Trophoblast cell (in vitro differentiated cells and primary cell): ENCODE measurements at regions not wholly inside any gene's neighbourhood (a gene's known extent, or its start where the extent isn't known, plus 50 kb on each side); places are given as distances from the start of the nearest gene placed in this dataset.
"Not testable (repeated sequence)": the region's sequence is repeated elsewhere in the genome, so short reads cannot be mapped to it uniquely, and the experiment has no call there.

ENCODE experiments used
- DNase-seq, 2 donors: peaks; one replicate each; pipeline ENCODE4 v3.0.0-alpha.2; 2016
- H2AFZ ChIP-seq: 2 replicates; pipeline ENCODE4 v1.6.1; 2013; ENCODE audit warnings: low read length, moderate library complexity, mild to moderate bottlenecking; ENCODE audit not compliant: insufficient read depth, poor library complexity
- H2AK5ac ChIP-seq: 2 replicates; pipeline ENCODE4 v1.6.1; 2013; ENCODE audit warnings: mild to moderate bottlenecking, low read length
- H2BK120ac ChIP-seq: 2 replicates; pipeline ENCODE4 v1.6.1; 2013; ENCODE audit warnings: low read length, mild to moderate bottlenecking, moderate library complexity; ENCODE audit not compliant: insufficient read depth, poor library complexity
- H2BK12ac ChIP-seq: 2 replicates; pipeline ENCODE4 v1.6.1; 2013; ENCODE audit warnings: mild to moderate bottlenecking, low read length, moderate library complexity
- H2BK5ac ChIP-seq: 2 replicates; pipeline ENCODE4 v1.6.1; 2013; ENCODE audit warnings: low read length, low read depth, moderate library complexity, mild to moderate bottlenecking; ENCODE audit not compliant: poor library complexity
- H3K14ac ChIP-seq: 2 replicates; pipeline ENCODE4 v1.6.1; 2013; ENCODE audit warnings: mild to moderate bottlenecking, low read length
- H3K18ac ChIP-seq: 2 replicates; pipeline ENCODE4 v1.6.1; 2013; ENCODE audit warnings: mild to moderate bottlenecking, low read length
- H3K23ac ChIP-seq: 2 replicates; pipeline ENCODE4 v1.6.1; 2013; ENCODE audit warnings: low read length
- H3K27ac ChIP-seq: 2 replicates; pipeline ENCODE4 v1.5.1; 2013; ENCODE audit warnings: low read depth, mild to moderate bottlenecking, inconsistent platforms, low read length, moderate library complexity
- H3K27me3 ChIP-seq: 2 replicates; pipeline ENCODE4 v1.6.1; 2013; ENCODE audit warnings: inconsistent platforms, mild to moderate bottlenecking, low read length, moderate library complexity; ENCODE audit not compliant: insufficient read depth
- H3K36me3 ChIP-seq, 2 experiments: 1 replicate in 1 of 2; 2 replicates in 1 of 2; pipeline ENCODE4 v1.6.1; 2013; ENCODE audit warnings: low read length in 2 of 2, mild to moderate bottlenecking in 2 of 2, moderate library complexity in 1 of 2; ENCODE audit not compliant: insufficient read depth in 2 of 2, control insufficient read depth in 1 of 2
- H3K4ac ChIP-seq: 2 replicates; pipeline ENCODE4 v1.6.1; 2013; ENCODE audit warnings: low read depth, mild to moderate bottlenecking, low read length, moderate library complexity
- H3K4me1 ChIP-seq, 2 experiments: 1 replicate in 1 of 2; 2 replicates in 1 of 2; pipeline ENCODE4 v1.6.1; 2013; ENCODE audit warnings: low read length in 2 of 2, mild to moderate bottlenecking in 2 of 2, moderate library complexity in 1 of 2; ENCODE audit not compliant: insufficient read depth in 2 of 2, control insufficient read depth in 1 of 2
- H3K4me2 ChIP-seq: 2 replicates; pipeline ENCODE4 v1.6.1; 2013; ENCODE audit warnings: inconsistent platforms, mild to moderate bottlenecking, low read length, moderate library complexity
- H3K4me3 ChIP-seq: 2 replicates; pipeline ENCODE4 v1.5.1; 2013; ENCODE audit warnings: mild to moderate bottlenecking, low read depth, low read length, inconsistent platforms
- H3K79me1 ChIP-seq: one replicate; pipeline ENCODE4 v1.6.1; 2013; ENCODE audit warnings: low read length
- H3K79me2 ChIP-seq: 2 replicates; pipeline ENCODE4 v1.6.1; 2013; ENCODE audit warnings: low read length, mild to moderate bottlenecking; ENCODE audit not compliant: control insufficient read depth, insufficient read depth, poor library complexity
- H3K9ac ChIP-seq: 2 replicates; pipeline ENCODE4 v1.6.1; 2013; ENCODE audit warnings: mild to moderate bottlenecking, low read length
- H3K9me3 ChIP-seq: 2 replicates; pipeline ENCODE4 v1.6.1; 2013; ENCODE audit warnings: low read depth, mild to moderate bottlenecking, control low read depth, inconsistent platforms, low read length; ENCODE audit not compliant: insufficient read depth
- H4K12ac ChIP-seq: 2 replicates; pipeline ENCODE4 v1.6.1; 2013; ENCODE audit warnings: low read depth, mild to moderate bottlenecking, low read length, moderate library complexity
- H4K8ac ChIP-seq: 2 replicates; pipeline ENCODE4 v1.6.1; 2013; ENCODE audit warnings: low read depth, mild to moderate bottlenecking, low read length, moderate library complexity
- H4K91ac ChIP-seq: one replicate; pipeline ENCODE4 v1.6.1; 2013; ENCODE audit warnings: low read depth, mild to moderate bottlenecking, low read length, moderate library complexity
- WGBS: extraction: QIAGEN DNeasy Blood & Tissue Kit; methylation state at CpG from one replicate; pipeline ENCODE4 v1.1.7; 2013; ENCODE audit warnings: missing lambda C conversion rate; ENCODE audit not compliant: insufficient read length, insufficient coverage; ENCODE audit errors: extremely low coverage; 5-methylcytosine and 5-hydroxymethylcytosine counted together

DNA sequence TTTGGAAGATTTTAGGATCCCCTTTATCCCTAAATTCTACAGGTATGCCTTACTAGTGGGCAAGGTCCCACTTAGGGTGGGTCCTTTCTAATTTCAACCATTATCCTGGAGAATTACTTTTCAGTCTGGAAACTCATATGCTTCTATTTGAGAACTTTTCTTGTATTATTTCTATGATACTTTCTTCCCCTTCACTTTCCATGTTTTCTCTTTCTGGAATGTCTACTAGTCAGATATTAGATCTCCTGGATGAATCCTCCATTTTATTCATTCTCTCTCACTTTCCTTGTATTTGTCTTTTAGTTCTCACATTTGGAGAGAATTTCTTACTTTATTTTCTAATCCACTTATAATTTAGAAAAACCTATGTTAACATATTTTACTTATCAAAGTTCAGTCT, 83.9 kb upstream of the SIPA1L2 start:
- Histone ChIP-seq H2AFZ (no peak overlapping the region), H3K14ac (no peak overlapping the region), H3K18ac (no peak overlapping the region), H3K9ac (no peak overlapping the region), H3K36me3 (no peaks in the 10 kb centered on the region), H4K8ac (no peak overlapping the region), H3K23ac (no peak overlapping the region), H2BK5ac (no peak overlapping the region), H4K91ac (no peak overlapping the region), H4K12ac (no peak overlapping the region), H3K4me2 (no peak overlapping the region), H3K79me1 (no peaks in the 10 kb centered on the region), H3K9me3 (peaks cover 2% of the 10 kb centered on the region), H3K4me3 (no peak overlapping the region), H3K27ac (no peak overlapping the region), H2AK5ac (no peak overlapping the region), H2BK12ac (no peak overlapping the region), H3K79me2 (no peaks in the 10 kb centered on the region), H2BK120ac (no peak overlapping the region), H3K27me3 (no peaks in the 10 kb centered on the region), H3K4me1 (peaks cover 2 to 4% of the 10 kb centered on the region in 2 experiments), H3K4ac (no peak overlapping the region)
- no peak for DNase-seq

DNA sequence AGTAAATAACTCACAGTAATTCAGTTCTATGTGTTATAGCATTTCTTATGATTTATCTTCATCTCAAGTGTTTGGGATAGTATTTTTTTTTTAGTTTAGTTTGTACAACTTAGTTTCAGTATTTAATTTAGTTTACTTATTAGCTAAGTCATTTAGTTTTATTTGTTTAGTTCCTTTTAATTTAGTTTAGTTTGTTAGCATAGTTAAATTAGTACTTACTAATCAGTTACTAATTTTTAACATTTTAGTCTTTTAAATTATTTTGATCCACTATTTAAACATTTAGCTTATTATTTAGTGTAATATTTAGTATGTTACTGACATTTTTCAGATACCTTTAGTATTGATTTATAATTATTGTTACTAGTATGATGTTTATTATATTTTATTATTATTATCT, 85.2 kb upstream of the SIPA1L2 start:
- Histone ChIP-seq H2AFZ (no peak overlapping the region), H3K4ac (no peak overlapping the region), H3K14ac (no peak overlapping the region), H2BK12ac (no peak overlapping the region), H3K27me3 (no peaks in the 10 kb centered on the region), H3K23ac (no peak overlapping the region), H4K91ac (no peak overlapping the region), H2BK120ac (no peak overlapping the region), H2BK5ac (no peak overlapping the region), H3K4me2 (no peak overlapping the region), H4K8ac (no peak overlapping the region), H3K4me1 (no peaks in the 10 kb centered on the region), H3K9ac (no peak overlapping the region), H3K79me2 (no peaks in the 10 kb centered on the region), H3K4me3 (no peak overlapping the region), H3K9me3 (peaks cover 3% of the 10 kb centered on the region), H4K12ac (no peak overlapping the region), H3K79me1 (no peaks in the 10 kb centered on the region), H2AK5ac (no peak overlapping the region), H3K27ac (no peak overlapping the region), H3K18ac (no peak overlapping the region), H3K36me3 (no peaks in the 10 kb centered on the region)
- DNase-seq, result no peak

DNA sequence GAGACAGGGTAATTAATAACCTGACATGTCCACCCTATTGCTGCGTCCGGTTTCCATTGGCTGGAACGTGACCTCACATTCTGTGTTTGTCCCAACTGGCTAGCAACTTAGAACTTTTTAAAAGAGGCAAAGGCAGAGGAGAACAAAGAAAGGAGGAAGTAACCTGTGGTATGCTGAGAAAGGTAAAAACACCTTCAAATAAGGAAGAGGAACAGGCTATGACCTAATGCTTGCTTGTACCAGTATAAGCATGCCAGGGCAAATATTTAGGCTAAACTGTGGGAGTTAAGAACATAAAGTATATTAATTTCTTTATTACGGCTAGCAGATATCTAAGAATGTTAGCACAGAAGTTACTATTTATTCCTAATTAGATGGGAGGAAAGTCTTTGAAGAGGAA, 87.3 kb upstream of the MAP10 start:
- not testable (repeated sequence) for H2BK12ac ChIP-seq, H3K79me2 ChIP-seq, H3K4me2 ChIP-seq, H2AK5ac ChIP-seq, H3K4ac ChIP-seq, H3K14ac ChIP-seq, H3K23ac ChIP-seq, H2BK120ac ChIP-seq, H4K8ac ChIP-seq, H3K4me1 ChIP-seq, H2BK5ac ChIP-seq, H3K79me1 ChIP-seq, DNase-seq, H4K91ac ChIP-seq, H4K12ac ChIP-seq, H3K9me3 ChIP-seq, H3K27me3 ChIP-seq, H3K9ac ChIP-seq, H2AFZ ChIP-seq, H3K4me3 ChIP-seq, H3K27ac ChIP-seq, H3K36me3 ChIP-seq, H3K18ac ChIP-seq
- WGBS, result no CpG with 5 or more reads among the region's 4 CpGs

DNA sequence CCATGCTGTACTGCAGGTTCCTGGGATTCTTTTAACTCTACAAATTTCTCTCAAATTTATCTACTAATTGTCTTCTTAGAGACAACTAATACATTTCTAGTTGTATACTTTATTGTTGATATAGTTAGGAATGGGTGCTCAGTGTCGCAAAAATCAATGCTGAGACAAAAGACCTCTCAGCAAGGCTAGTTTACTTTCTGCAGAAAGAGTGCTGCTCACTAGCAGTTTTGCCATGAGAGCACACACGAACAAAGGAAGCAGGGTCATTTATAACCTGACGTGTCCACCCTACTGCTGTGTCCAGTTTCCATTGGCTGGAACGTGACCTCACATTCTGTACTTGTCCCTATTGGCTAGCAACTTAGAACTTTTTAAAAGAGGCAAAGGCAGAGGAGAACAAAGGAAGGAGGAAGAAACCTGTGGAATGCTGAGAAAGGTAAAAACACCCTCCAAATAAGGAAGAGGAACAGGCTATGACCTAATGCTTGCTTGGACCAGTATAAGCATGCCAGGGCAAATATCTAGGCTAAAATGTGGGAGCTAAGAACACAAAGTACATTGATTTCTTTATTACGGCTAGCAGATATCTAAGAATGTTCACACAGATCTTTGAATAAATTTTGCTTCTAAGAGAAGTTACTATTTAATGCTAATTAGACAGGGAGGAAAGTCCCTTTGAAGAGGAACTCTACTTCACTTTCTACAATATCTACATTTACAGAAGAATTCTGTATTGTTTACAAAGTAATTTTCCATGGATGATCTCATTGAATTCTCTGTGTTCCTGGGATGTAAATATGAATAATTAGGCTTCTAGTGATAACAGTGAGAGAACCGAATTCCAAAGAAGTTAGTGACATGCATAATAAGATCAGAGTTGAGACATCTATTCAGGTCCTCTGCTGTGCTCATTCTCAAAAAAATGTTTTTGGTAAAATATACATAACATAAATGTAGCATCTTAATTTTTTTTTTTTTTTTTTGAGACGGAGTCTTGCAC, 86.0 kb upstream of the MAP10 start:
- Histone ChIP-seq H3K4me3 (no peak overlapping the region), H3K4me1 (peaks cover 2 to 4% of the 10 kb centered on the region in 2 experiments), H2BK12ac (no peak overlapping the region), H3K23ac (no peak overlapping the region), H4K12ac (no peak overlapping the region), H4K8ac (no peak overlapping the region), H2BK5ac (no peak overlapping the region), H3K14ac (no peak overlapping the region), H4K91ac (no peak overlapping the region), H3K27ac (no peak overlapping the region), H3K36me3 (no peaks in the 10 kb centered on the region), H3K79me1 (peaks cover 10% of the 10 kb centered on the region), H3K4ac (no peak overlapping the region), H3K9me3 (peaks cover 3% of the 10 kb centered on the region), H3K4me2 (no peak overlapping the region), H3K18ac (no peak overlapping the region), H3K9ac (no peak overlapping the region), H2BK120ac (no peak overlapping the region), H3K27me3 (no peaks in the 10 kb centered on the region), H2AK5ac (no peak overlapping the region), H3K79me2 (no peaks in the 10 kb centered on the region), H2AFZ (no peak overlapping the region)
- no CpG with 5 or more reads among the region's 7 CpGs for WGBS
- DNase-seq, result peak; percentile 17 to 81
